Stimulated activated CD4-positive, alpha-beta T cell treated with anti-CD3 and anti-CD28 coated beads, Interleukin-4, amount 100 ng/mL, for 1 hour (primary cell): ENCODE measurements at regions not wholly inside any gene's neighbourhood (a gene's known extent, or its start where the extent isn't known, plus 50 kb on each side); places are given as distances from the start of the nearest gene placed in this dataset.

ENCODE experiments used
- DNase-seq: peaks from one replicate; pipeline ENCODE4 v3.0.0-alpha.2; 2020

DNA sequence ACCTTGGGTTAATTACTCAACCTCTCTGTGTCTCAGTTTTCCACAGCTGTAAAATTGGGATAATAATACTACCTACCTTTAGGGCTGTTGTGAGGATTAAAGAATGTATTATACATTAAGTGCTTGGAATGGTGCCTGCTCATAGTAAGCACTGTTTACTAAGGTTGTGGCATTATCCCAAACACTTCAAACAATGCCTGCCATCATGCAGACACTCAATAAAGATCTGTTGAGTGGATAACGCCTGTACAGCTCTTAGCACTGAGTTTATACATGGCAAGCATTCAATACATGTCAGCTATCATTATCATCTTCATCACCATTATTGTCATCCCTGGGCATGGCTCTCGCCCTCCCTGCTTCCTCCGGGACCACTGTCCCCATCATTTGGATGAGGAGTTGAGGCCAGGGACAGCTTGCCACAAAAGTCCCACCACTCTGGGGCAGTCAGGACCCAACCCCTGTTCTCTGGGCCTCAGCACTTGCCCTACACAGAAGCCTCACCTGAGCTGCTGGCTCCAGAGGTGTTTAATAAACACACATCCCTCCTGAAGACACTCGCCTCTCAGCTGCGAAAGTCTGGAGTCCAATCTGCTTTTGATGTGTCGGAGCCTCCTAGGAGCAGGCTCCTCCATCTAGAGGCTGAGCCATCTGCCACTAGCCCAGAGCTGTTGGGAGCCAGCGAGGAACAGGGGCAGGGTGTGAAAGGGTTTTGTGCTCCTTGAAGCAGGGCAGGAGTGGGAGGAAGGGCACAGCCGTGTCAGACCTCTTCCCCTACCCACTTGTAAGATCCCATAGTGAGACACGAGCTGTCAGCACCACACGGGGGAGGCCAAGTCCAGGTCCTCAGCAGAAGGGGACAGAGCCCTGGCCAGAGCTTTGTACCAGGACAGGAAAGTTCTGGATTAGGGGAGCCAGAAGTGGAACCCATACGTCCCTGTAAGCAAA is 80.9 kb upstream of the ZC3H12A start:
- no peak for DNase-seq

DNA sequence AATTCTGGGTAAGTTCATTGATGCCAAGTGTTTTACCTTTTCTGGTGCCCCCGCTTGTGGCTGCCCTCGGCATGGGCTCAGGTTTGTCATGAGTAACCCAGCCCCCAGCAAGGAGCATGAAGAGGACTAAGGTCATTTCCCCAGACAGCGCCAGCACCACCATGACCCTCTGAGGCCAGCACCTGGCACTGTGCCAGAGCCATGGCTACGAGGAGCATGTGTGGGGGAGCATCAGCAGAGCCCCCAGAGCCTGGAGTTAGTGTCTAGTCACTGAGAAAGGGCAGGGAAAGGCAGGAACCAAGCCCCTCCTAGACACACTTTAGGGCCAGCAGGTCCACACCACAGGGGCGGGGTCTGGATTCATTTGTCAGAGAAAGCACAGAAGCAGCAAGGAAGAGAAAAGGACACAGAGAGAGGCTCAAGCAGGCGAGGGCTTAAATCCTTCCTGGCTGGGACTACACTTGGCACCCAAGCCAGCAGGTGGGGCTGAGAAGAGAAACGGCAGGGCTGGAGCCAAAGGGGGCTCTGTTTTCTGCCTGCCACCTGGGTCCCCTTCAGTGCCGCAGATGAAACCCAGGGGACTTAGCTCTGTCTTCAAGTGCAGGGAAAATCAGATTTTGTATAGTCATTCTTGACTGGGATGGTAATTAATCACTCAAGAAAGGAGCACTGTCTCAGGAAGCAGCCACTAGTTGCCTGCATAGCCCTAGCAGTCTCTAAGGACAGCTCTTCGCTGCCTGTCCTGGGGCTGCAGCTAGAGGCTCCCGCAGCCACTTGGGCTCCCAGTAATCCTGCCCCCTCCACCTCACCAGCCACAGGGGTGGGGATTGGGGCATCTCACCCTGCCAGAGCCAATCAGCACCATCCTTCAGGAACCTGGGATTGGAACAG is 79.6 kb upstream of the ZC3H12A start:
- no peak for DNase-seq

GRCh38 chr1:37398096-37398495 is 76.3 kb upstream of the ZC3H12A start:
- no peak for DNase-seq

DNA sequence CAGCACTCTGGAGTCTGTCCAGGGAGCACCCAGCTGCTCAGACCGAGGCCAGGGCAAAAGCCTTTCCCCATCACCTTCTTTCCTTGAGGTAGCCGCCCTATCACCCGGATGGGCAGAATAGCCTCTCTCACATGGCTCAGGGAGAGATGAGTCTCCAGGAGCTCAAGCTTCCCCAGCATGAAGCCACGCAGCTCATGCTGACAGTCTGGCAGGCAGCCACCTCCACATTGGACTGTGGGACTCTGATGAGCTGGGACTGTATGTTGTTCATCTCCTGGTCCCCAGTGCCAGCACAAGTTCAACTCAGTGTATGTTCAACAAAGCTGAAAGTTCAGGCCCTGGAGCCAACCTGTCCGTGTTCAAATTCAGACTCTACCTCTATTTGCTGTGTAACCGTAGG is 75.2 kb upstream of the ZC3H12A start:
- DNase-seq = no peak

DNA sequence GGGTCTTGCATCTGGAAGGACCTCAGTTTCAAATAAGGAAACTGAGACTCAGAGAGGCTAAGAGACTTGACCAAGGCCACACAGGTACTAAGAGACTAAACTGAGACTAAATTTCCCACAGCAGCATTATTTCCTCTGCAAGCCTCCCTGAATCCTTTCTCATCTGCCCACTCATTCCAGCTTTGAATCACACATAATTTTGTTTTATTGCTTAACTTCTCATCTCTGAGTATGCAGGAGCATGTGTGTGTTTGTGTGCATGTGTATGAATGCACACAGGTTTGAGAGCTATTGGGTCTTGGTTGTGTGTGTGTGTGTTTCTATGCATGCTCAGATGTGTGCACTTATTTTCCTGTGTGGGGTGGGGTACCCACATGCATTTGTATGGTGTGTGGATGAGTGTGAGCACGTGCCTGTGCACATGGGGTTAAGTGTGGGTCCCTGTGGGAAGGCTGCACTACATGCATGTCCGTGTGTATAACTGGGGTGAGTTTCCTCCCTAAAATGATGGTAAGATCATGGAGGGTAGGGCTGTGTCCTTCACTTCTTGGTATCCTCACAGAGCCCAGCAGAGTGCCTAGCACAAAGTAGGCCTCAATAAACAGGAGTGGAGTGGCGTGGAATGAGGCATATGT is 74.4 kb upstream of the ZC3H12A start:
- DNase-seq = no peak

DNA sequence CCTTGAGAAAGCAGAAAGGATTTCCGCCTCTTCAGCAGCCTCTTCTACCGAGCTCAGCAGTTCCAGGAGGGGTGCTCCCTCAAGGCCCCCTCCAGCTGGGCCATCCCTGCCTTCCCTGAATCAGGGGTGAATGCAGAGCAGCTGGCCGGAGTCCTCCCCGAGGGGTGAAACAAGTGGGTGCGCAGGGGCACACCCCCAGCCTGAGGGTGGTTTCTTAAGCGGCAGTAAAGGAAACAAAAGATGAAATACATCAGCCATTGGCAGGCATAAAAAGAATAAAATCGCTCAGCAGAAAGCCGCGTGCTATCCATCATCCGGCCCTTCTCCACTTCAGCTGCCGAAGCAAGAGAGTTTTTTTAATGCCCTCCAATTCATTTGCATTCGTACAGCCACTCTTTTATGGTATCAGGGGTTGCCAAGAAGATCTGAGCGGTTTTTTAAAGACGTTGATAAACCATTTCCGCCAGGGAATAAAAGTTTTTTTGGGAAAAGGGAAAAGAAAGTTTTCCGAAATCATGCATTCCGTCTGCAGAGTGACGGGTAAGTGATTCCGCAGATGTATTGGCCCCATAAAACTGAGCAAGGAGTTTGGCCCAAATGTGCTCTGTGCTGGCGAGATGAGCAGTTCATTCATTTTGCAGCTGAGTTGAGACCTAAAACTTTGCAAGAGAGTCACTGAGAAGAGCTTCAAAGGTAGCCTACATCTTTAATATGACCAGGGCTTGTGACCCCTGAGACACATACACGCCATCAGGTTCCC is 73.7 kb upstream of the ZC3H12A start:
- DNase-seq = no peak

GRCh38 chr1:37403166-37403565 is 71.2 kb upstream of the ZC3H12A start:
- DNase-seq = no peak

- DNase-seq = no peak
Observed at GRCh38 chr1:37404711-37405110, 69.7 kb upstream of the ZC3H12A start.

DNA sequence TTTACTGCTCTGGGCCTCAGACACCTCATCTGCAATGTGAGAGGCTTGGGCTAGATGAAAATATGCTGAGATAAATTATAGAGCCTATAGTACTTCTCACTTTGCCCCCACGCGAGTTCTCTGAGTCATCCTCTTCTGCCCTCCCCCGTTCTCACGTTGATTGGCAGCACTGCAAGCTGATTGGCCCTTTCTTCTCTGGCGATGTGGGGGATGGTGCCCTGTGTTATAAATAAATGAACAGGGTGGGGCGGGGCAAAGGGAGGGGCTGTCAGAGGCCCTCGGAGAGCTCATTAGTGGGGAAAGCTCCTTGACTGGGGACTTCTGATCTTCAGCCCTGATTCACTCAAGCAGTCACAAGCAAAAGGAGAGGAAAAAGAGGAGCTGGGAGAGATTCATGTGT is 64.3 kb upstream of the ZC3H12A start:
- peak; percentile 19 for DNase-seq

DNA sequence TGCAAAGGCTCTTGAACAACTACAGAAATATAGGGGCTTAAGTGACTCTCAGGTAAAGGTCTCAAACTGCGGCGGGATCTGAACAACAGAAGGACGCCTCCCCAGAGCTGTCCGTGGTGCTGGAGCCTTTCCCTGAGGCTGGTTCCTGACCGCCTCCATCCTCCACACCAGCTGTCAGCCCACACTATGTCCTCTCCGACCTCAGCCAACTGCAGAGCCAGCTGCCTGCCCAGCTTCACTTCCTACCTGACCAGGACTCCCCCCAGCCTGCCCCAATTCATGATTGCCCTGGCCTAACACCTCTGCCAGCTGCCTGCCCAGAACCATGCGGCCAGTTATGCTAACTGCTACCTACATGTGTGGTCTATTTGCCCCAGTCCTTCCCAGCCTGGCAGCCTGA is 63.6 kb upstream of the ZC3H12A start:
- no peak for DNase-seq

DNA sequence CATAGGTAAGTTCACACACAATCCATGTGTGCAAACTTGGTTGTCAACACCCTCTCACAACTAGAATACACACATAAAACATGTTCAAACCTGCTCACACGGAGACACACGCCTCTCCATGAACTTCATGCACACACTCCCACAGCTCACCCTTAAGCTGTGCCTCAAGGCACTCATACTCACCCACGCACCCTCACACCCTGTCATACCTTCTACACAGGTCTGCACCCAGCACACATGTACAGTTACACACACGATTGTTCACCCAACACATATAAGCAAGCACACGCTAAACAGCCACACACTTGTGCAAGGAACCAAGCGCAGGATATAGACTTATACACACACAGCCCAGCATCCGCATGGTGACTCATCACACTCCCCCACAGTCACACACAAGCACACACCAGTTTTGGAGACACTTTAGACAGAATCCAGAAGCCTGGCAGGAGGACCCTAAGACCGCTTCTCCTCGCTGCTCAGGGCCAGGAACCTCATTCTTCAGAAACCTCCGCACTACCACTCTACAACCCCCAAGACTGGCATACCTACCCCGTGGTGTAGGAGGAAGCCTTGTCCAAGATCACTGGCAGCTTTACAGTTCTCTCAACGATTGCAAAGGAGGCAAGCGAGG is 58.7 kb upstream of the ZC3H12A start:
- DNase-seq = no peak

- DNase-seq = no peak
Observed at GRCh38 chr1:37420456-37420855, 53.9 kb upstream of the ZC3H12A start.

GRCh38 chr1:37423810-37424209 is 50.6 kb upstream of the ZC3H12A start:
- DNase-seq = no peak

DNA sequence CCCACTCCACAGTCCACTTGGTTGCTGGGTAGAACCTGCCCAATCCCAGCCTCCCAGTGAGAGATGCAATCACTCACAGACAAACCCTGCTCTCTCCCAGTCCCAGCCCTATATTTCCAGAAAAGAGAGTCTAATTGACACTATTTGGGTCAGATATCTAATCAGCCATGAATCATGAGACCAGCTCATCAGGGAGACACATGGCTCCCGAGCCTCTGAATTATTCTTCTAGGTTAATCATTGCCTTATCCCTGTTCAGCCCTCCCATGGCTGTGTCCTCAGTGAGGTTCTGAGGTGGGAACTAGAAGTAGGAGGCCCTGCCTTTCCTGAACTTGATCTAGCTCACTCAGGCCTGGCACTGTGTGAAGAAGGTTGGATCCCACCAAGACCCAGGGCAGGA is 49.9 kb upstream of the ZC3H12A start:
- DNase-seq = no peak
